NB4 (cell line): ENCODE measurements at regions not wholly inside any gene's neighbourhood (a gene's known extent, or its start where the extent isn't known, plus 50 kb on each side); places are given as distances from the start of the nearest gene placed in this dataset.
A peak's percentile ranks its signal among the peaks of the same experiment; 100 is the strongest.
"Not testable (repeated sequence)": the region's sequence is repeated elsewhere in the genome, so short reads cannot be mapped to it uniquely, and the experiment has no call there.

Experiments used
- DNase-seq: peaks from one replicate; pipeline ENCODE4 v3.0.0; 2010; ENCODE audit warnings: low read depth
- H3K4me3 ChIP-seq: one replicate; pipeline ENCODE4 v1.5.1; 2011; ENCODE audit warnings: mild to moderate bottlenecking, low read depth, low read length, moderate library complexity
- CTCF ChIP-seq: IDR thresholded peaks from one replicate; pipeline ENCODE4 v1.5.1; 2012; ENCODE audit warnings: low read depth, low read length
- MYC ChIP-seq: IDR thresholded peaks from 2 replicates; pipeline ENCODE4 v1.6.1; 2011; ENCODE audit warnings: low read depth, low read length
- POLR2A ChIP-seq: IDR thresholded peaks from 2 replicates; pipeline ENCODE4 v1.6.1; 2011; ENCODE audit warnings: mild to moderate bottlenecking; ENCODE audit not compliant: insufficient read length; ENCODE audit errors: extremely low read depth
- TF ChIP-seq, protein P1 (sequence below): IDR thresholded peaks from 2 replicates; pipeline ENCODE4 v1.6.1; 2011; ENCODE audit warnings: low read depth, low read length

GRCh38 chr20:5686384-5687105 is 63.7 kb upstream of the SHLD1 start:
- no peak for DNase-seq
- no peak for TF ChIP-seq POLR2A
- TF ChIP-seq MYC, result no peak
- no peak for TF ChIP-seq CTCF
- TF ChIP-seq, protein P1, sequence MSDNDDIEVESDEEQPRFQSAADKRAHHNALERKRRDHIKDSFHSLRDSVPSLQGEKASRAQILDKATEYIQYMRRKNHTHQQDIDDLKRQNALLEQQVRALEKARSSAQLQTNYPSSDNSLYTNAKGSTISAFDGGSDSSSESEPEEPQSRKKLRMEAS, result no peak
- no peak overlapping the region for H3K4me3 ChIP-seq

DNA sequence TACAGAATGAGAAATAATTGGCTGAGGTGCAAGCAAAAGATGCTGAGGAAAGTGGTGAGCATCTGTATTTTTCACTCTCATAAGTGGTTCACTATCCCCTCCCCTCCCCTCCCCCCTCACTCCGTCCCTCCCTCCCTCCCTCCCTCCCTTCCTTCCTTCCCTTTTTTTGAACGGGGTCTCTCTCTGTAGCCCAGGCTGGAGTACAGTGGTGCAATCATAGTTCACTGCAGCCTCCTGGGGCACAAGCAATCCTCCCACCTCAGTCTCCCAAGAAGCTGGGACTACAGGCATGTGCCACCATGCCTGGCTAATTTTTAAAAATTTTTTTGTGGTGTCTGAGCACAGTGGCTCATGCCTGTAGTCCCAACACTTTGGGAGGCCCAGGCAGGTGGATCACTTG is 67.6 kb upstream of the SHLD1 start:
- peak; percentile 82 for DNase-seq
- not testable (repeated sequence) for H3K4me3 ChIP-seq

GRCh38 chr20:5680192-5680591 is 69.4 kb upstream of the GPCPD1 start:
- peak; percentile 11; the same call in 1 of the 2 replicates for TF ChIP-seq MYC
- TF ChIP-seq CTCF, result no peak
- peak; percentile 40 for DNase-seq

DNA sequence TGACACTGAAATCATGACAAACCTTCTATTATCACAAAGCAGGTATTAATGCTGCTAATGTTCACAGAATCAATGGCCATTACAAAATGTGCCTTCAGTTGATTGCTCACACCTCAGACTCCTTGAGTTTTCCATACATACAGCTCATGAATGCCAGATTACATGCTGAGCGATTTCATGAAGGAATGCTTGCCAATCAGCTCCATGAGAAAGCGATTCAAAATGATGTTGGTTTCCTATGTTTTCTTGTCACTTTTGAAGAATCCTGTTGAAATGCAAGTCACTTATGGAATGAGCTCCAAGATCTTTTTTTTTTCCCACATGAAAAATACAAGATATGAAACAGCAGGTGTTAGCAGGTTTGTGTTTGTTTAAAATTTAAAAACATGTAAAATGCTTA is 68.0 kb upstream of the GPCPD1 start:
- no peak overlapping the region for H3K4me3 ChIP-seq
- TF ChIP-seq CTCF, result no peak
- TF ChIP-seq, protein P1, result no peak
- TF ChIP-seq POLR2A, result no peak
- TF ChIP-seq MYC, result no peak
- no peak for DNase-seq

More at GRCh38 chr20:5680192-5680591, 69.4 kb upstream of the GPCPD1 start:
- H3K4me3 ChIP-seq, result no peak overlapping the region

DNA sequence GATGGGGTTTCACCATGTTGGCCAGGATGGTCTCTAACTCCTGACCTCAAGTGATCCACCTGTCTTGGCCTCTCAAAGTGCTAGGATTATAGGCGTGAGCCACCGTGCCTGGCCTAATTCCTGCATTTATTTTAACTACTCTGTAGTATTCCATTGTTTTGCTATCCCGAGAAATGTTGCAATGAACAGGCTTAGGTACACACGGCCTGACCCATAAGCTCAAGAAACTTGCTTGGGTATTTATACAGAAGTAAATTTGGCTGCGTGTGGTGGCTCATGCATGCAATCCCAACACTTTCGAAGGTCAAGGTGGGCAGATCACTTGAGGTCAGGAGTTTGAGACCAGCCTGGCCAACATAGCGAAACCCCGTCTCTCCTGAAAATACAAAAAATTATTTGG is 67.1 kb upstream of the GPCPD1 start:
- not testable (repeated sequence) for H3K4me3 ChIP-seq, DNase-seq

- no peak for TF ChIP-seq CTCF
- TF ChIP-seq, protein P1, result no peak
- TF ChIP-seq POLR2A, result no peak
- no peak for TF ChIP-seq MYC
- DNase-seq, result no peak
- no peak overlapping the region for H3K4me3 ChIP-seq
Observed at GRCh38 chr20:5677389-5677788, 66.6 kb upstream of the GPCPD1 start.

DNA sequence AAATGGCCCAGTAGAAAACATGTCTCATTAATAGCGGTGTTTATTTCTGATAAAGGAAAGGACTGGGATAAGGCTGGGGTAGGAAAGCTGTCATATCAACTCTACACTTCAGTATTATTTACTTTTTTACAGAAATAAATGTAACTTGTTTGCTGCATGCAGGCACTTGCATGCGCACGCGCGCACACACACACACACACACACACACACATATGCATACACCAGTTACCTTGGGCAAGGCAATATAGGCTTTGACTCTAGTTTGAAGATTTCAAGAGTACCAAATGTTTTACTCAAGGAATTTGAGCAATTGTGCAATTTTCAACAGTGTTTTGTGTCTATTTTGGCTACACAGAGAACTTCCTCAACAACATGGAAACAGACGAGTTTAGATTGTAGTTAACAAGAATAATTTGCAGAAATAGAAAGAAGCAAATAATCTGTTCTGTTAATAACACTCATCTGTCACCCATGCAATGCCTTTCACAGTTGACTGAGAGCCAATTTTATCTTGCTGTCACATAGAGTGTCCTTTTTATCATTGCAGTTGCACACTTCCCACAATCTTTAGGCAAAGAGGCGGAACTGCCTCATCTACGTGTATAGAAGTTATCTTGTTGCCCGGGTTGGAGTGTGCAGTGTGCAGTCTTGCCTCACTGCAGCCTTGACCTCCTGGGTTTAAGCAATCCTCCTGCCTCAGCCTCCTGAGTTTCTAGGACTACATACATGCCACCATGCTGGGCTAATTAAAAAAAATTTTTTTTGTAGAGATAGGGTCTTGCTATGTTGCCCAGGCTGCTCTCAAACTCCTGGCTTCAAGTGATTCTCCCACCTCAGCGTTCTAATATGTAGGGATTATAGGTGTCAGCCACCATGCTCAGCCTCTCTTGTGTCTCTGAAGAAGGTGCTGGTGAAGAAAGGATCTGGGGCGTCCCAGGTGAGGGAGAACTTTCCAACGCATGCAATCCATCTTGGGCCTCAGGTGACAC is 64.6 kb upstream of the GPCPD1 start:
- H3K4me3 ChIP-seq, result no peak overlapping the region
- TF ChIP-seq, protein P1, result no peak
- TF ChIP-seq MYC (no peak), POLR2A (no peak)
- DNase-seq, result peak; percentile 59
